ENCODE measurements at regions not wholly inside any gene's neighbourhood (a gene's known extent, or its start where the extent isn't known, plus 50 kb on each side); places are given as distances from the start of the nearest gene placed in this dataset.

- TF ChIP-seq SPI1 (IDR thresholded peaks at IDR 0.05; ENCODE audit: borderline replicate concordance, low read depth) (no peak), POLR2AphosphoS5 (IDR thresholded peaks at IDR 0.05; ENCODE audit: low read depth) (no peak), GABPA (IDR thresholded peaks at IDR 0.05; ENCODE audit: low read depth) (no peak), REST (IDR thresholded peaks at IDR 0.05; ENCODE audit: insufficient replicate concordance, low read depth) (no peak)
- TF ChIP-seq, protein P1, sequence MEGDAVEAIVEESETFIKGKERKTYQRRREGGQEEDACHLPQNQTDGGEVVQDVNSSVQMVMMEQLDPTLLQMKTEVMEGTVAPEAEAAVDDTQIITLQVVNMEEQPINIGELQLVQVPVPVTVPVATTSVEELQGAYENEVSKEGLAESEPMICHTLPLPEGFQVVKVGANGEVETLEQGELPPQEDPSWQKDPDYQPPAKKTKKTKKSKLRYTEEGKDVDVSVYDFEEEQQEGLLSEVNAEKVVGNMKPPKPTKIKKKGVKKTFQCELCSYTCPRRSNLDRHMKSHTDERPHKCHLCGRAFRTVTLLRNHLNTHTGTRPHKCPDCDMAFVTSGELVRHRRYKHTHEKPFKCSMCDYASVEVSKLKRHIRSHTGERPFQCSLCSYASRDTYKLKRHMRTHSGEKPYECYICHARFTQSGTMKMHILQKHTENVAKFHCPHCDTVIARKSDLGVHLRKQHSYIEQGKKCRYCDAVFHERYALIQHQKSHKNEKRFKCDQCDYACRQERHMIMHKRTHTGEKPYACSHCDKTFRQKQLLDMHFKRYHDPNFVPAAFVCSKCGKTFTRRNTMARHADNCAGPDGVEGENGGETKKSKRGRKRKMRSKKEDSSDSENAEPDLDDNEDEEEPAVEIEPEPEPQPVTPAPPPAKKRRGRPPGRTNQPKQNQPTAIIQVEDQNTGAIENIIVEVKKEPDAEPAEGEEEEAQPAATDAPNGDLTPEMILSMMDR (IDR thresholded peaks at IDR 0.05; ENCODE audit: insufficient read depth, low read length): no peak
- DNase-seq (ENCODE audit: low read depth in 1 of 2, low spot score in 1 of 2): no peak
- Histone ChIP-seq H3K27me3 (ENCODE audit: insufficient read depth, poor library complexity, severe bottlenecking) (no peaks in the 10 kb centered on the region), H3K27ac (replicated peaks) (no peak overlapping the region), H3K4me3 (replicated peaks; ENCODE audit: insufficient read depth, low read length) (no peak overlapping the region)
Measured at GRCh38 chr9:13513716-13514444, 234.4 kb upstream of the MPDZ start.

DNA sequence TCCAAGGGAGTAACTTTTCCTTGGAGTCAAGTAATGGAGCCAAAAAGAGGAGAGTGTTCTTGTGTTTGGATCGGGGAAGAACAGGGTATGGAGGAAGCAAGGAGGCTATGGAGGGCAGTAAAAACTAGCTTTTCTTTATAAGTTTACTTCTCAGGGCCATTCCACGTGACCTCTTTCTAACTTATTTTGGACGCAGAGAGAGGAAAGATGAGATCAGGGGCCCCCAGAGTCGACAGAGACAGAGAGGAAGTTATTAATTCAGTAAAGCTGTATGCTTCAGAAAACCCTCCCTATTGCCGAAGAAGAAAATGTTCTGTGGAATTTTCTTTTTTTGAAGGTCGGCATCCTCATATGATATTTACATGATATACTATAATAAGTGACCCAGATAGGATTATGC is 233.8 kb upstream of the MPDZ start:
- no peak for DNase-seq (ENCODE audit: low read depth in 1 of 2, low spot score in 1 of 2)
- Histone ChIP-seq H3K27ac (replicated peaks) (no peak overlapping the region), H3K4me3 (replicated peaks; ENCODE audit: insufficient read depth, low read length) (no peak overlapping the region), H3K27me3 (ENCODE audit: insufficient read depth, poor library complexity, severe bottlenecking) (no peaks in the 10 kb centered on the region)
- no peak for TF ChIP-seq SPI1 (IDR thresholded peaks at IDR 0.05; ENCODE audit: borderline replicate concordance, low read depth)
- no peak for TF ChIP-seq REST (IDR thresholded peaks at IDR 0.05; ENCODE audit: insufficient replicate concordance, low read depth)
- TF ChIP-seq, protein P1 (IDR thresholded peaks at IDR 0.05; ENCODE audit: insufficient read depth, low read length): no peak
- no peak for TF ChIP-seq POLR2AphosphoS5 (IDR thresholded peaks at IDR 0.05; ENCODE audit: low read depth)
- TF ChIP-seq GABPA (IDR thresholded peaks at IDR 0.05; ENCODE audit: low read depth): no peak

GRCh38 chr9:13508681-13509080 is 229.2 kb upstream of the MPDZ start:
- no peak for DNase-seq (ENCODE audit: low read depth in 1 of 2, low spot score in 1 of 2)
- H3K4me3 ChIP-seq (replicated peaks; ENCODE audit: insufficient read depth, low read length): no peak overlapping the region
- TF ChIP-seq REST (IDR thresholded peaks at IDR 0.05; ENCODE audit: insufficient replicate concordance, low read depth): no peak
- no peak for TF ChIP-seq SPI1 (IDR thresholded peaks at IDR 0.05; ENCODE audit: borderline replicate concordance, low read depth)
- TF ChIP-seq POLR2AphosphoS5 (IDR thresholded peaks at IDR 0.05; ENCODE audit: low read depth): no peak
- H3K27ac ChIP-seq (replicated peaks): no peak overlapping the region
- no peaks in the 10 kb centered on the region for H3K27me3 ChIP-seq (ENCODE audit: insufficient read depth, poor library complexity, severe bottlenecking)
